GM10248 (cell line): ENCODE measurements at regions not wholly inside any gene's neighbourhood (a gene's known extent, or its start where the extent isn't known, plus 50 kb on each side); places are given as distances from the start of the nearest gene placed in this dataset.
"Not testable (repeated sequence)": the region's sequence is repeated elsewhere in the genome, so short reads cannot be mapped to it uniquely, and the experiment has no call there.

ENCODE experiments used
- CTCF ChIA-PET: fragments of 300-600 bp; sonication (Branson Sonifier 250); formaldehyde crosslinking; extraction: SDS; loops from one replicate; lab custom pipeline; 2021; ENCODE audit warnings: antibody characterized with exemption; lab: Yijun Ruan, JAX
- POLR2A ChIA-PET: fragments of 350-650 bp; sonication (Branson Sonifier 250); formaldehyde crosslinking; extraction: SDS; loops from one replicate; lab custom pipeline; 2020; ENCODE audit warnings: antibody characterized with exemption; lab: Yijun Ruan, JAX
- DNase-seq: peaks from one replicate; pipeline ENCODE4 v3.0.0; 2012; ENCODE audit errors: extremely low spot score
- TF ChIP-seq, protein P1 (sequence below): IDR thresholded peaks from 2 replicates; pipeline ENCODE4 v1.5.1; 2012; ENCODE audit warnings: mild to moderate bottlenecking, low read depth; ENCODE audit errors: extremely low read depth, missing control alignments, control extremely low read depth

DNA sequence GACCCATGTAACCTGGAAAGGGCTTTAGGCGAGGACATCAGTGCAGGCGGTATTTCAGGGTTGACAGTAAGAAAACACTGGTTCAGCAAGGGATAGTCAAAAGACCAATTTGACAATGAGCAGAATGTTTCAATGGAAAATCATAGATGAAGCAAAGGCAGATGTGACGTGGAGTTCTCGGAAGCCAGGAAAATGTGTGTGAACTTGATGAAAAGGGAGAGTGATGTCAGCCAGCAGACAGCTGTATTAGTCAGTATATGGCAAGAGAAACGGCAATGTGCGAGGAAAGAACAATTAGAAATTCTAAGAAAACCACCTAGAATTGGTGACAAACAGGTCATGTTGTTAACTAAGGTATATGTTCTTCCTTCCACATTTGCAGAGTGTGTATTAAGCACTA lies 503.9 kb upstream of the DAB2 start:
- TF ChIP-seq, protein P1, sequence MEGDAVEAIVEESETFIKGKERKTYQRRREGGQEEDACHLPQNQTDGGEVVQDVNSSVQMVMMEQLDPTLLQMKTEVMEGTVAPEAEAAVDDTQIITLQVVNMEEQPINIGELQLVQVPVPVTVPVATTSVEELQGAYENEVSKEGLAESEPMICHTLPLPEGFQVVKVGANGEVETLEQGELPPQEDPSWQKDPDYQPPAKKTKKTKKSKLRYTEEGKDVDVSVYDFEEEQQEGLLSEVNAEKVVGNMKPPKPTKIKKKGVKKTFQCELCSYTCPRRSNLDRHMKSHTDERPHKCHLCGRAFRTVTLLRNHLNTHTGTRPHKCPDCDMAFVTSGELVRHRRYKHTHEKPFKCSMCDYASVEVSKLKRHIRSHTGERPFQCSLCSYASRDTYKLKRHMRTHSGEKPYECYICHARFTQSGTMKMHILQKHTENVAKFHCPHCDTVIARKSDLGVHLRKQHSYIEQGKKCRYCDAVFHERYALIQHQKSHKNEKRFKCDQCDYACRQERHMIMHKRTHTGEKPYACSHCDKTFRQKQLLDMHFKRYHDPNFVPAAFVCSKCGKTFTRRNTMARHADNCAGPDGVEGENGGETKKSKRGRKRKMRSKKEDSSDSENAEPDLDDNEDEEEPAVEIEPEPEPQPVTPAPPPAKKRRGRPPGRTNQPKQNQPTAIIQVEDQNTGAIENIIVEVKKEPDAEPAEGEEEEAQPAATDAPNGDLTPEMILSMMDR = no peak
- ChIA-PET CTCF (no interaction called here), POLR2A (no interaction called here)
- no peak for DNase-seq

DNA sequence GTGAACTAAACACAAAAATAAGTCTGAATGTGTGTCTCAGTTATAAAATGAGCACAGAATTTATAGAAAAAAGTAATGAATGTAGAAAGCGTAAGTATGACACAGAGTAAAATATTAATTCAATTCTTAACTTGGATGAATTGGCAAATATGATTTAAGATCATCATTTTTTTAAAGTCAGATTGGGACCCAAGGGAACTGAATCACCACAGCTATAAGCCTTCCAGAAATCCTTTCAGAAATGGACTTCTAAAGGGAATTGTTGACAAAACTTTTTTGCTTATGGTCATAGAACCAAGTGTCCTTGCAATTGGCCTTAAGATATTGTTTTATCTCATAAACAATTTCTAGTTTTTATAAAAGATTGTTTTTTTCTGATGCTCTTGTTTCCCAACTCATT lies 495.1 kb upstream of the DAB2 start:
- POLR2A ChIA-PET = no interaction called here
- CTCF ChIA-PET = no interaction called here
- TF ChIP-seq, protein P1 = no peak
- DNase-seq = no peak

DNA sequence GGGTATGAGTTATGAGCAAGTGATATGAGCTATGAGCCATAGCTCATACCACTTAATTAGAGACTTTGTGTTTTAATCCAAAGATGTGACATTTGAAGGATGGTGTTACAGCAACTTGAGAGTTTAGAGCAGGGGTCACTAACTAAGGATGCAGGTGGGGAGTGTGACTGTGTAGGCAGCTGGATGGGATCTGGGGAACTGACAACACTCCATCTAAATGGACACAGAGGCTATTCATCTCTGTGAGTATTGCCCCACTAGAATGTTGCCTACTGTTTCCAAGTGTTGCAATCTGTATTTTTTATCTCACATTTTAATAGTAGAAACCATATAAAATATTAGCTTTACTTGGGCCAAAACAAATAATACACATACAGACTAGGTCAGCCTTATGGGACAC lies 488.1 kb upstream of the DAB2 start:
- TF ChIP-seq, protein P1 = no peak
- CTCF ChIA-PET = interaction anchor here (0.8 kb wide), 1 partner anchor 174 kb away, joined by 3 read pairs; no protein-coding TSS in a partner anchor
- no peak for DNase-seq
- POLR2A ChIA-PET = no interaction called here

DNA sequence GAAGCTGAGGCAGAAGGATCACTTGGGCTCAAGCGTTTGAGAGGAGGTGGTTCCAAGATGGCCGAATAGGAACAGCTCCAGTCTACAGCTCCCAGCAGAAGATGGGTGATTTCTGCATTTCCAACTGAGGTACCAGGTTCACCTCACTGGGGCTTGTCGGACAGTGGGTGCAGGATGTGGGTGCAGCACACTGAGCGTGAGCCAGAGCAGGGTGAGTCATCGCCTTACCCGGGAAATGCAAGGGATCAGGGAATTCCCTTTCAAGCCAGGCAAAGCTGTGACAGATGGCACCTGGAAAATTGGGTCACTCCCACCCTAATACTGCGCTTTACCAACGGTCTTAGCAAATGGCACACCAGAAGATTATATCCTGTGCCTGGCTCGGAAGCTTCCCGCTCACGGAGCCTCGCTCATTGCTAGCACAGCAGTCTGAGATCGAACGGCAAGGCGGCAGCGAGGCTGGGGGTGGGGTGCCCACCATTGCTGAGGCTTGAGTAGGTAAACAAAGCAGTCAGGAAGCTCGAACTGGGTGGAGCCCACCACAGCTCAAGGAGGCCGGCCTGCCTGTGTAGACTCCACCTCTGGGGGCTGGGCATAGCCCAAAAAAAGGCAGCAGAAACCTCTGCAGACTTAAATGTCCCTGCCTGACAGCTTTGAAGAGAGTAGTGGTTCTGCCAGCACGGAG lies 482.6 kb upstream of the DAB2 start:
- DNase-seq, CTCF ChIA-PET, POLR2A ChIA-PET: not testable (repeated sequence)

DNA sequence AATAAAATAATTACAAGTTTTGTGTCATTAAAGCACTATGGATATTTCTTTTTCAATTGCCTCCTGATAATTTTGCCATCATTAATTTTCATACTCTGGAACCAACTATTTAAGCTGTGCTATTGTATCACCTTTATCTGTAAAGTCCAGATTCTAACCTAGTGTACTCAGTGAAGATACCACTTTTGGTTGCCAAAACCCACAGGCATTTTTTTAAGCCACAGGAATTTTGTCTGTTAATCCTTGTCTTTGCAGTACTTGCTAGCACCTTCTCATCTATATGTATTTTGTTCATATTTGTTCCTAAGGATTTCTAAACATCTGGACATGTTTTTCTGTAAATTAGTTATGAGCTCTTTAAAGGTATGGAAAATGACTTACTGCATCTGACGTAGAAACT lies 481.4 kb upstream of the DAB2 start:
- POLR2A ChIA-PET = no interaction called here
- CTCF ChIA-PET = interaction anchor here (1.1 kb wide), 2 partner anchors 18 to 33 kb away, joined by 3 to 5 read pairs; no protein-coding TSS in a partner anchor
- DNase-seq = no peak
- TF ChIP-seq, protein P1 = no peak

DNA sequence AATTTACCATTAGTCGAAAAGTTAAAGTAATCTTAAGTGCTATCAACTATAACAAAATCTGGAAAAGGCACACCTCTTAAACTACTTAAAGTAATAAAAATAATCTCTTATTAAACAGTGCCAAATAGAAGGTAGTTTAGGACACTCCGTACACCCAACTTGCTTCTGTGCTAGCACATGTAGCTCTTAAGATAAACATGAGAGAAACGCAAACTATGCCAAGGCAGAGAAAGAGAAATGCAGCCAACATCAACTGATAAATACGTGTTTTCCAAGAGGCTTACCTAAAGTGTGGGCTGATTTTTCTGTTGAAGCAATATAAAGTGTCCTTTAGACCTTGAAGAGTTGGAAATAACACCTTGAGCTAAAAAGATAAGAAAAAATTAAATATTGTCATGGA lies 480.6 kb upstream of the DAB2 start:
- ChIA-PET POLR2A (no interaction called here), CTCF (interaction anchor here (1.1 kb wide), 2 partner anchors 19 to 34 kb away, joined by 3 to 5 read pairs; no protein-coding TSS in a partner anchor)
- DNase-seq = no peak
- TF ChIP-seq, protein P1 = no peak

DNA sequence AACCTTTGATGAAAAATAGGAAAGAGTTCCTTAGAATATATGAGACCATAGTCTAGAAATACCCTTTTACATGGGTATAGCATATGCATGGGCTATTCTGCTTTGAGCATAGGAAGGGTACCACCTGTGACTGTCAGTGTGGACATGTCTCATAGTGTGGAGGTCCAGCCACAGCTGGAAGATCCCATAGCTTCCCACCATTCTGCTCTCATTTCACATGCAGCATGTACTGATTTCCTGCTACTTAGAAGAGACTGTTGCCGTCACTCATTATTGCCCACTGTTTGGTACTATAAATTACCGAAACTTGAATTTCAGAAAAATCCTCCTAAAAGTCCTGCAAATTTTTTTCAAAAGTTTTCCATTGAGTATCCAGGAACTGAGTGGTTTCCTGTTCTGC lies 477.8 kb upstream of the DAB2 start:
- POLR2A ChIA-PET = no interaction called here
- CTCF ChIA-PET = no interaction called here
- no peak for DNase-seq
- TF ChIP-seq, protein P1 = no peak
